Naive thymus-derived CD8-positive, alpha-beta T cell (primary cell): ENCODE measurements at regions not wholly inside any gene's neighbourhood (a gene's known extent, or its start where the extent isn't known, plus 50 kb on each side); places are given as distances from the start of the nearest gene placed in this dataset.

Experiments used
- ATAC-seq, 2 donors: fragments of 150-1000 bp; cut with Tn5 transposase in 1 of 2; sonication (Bioruptor Pico), chemical (Tn5 transposase) in 1 of 2; 1 replicate in 1 of 2; 2 replicates in 1 of 2; pipeline ENCODE4 v1.10.0; 2021; ENCODE audit warnings: mild to moderate bottlenecking in 2 of 2, moderate library complexity in 2 of 2
- POLR2A ChIA-PET: fragments of 350-600 bp; sonication (Branson Sonifier 250); formaldehyde crosslinking; loops from one replicate; lab custom pipeline; 2021; ENCODE audit warnings: antibody characterized with exemption; lab: Charles Lee
- DNase-seq, 10 donors: peaks; one replicate each; pipeline versions ENCODE4 v3.0.0 to v3.0.0-alpha.2; 2020 to 2022
- H3K27ac Mint-ChIP-seq, 10 donors: one replicate each; pipeline ENCODE4 v1.8.0; 2020 to 2022; ENCODE audit warnings: mild to moderate bottlenecking in 10 of 10, mixed read lengths in 10 of 10, moderate library complexity in 4 of 10, inconsistent platforms in 1 of 10
- H3K27me3 Mint-ChIP-seq, 5 donors: one replicate each; pipeline ENCODE4 v1.8.0; 2021 to 2022; ENCODE audit warnings: mixed read lengths in 5 of 5
- H3K36me3 Mint-ChIP-seq, 3 donors: one replicate each; pipeline ENCODE4 v1.8.0; 2020 to 2022; ENCODE audit warnings: mixed read lengths in 3 of 3, mild to moderate bottlenecking in 2 of 3, inconsistent platforms in 1 of 3
- H3K4me1 Mint-ChIP-seq, 4 donors: one replicate each; pipeline ENCODE4 v1.8.0; 2021 to 2022; ENCODE audit warnings: mixed read lengths in 4 of 4
- H3K4me3 Mint-ChIP-seq, 10 donors: one replicate each; pipeline ENCODE4 v1.8.0; 2020 to 2022; ENCODE audit warnings: mild to moderate bottlenecking in 10 of 10, mixed read lengths in 10 of 10, moderate library complexity in 6 of 10, inconsistent platforms in 1 of 10
- H3K9me3 Mint-ChIP-seq, 9 donors: one replicate each; pipeline ENCODE4 v1.8.0; 2020 to 2022; ENCODE audit warnings: mixed read lengths in 9 of 9, mild to moderate bottlenecking in 3 of 9, inconsistent platforms in 1 of 9, moderate library complexity in 1 of 9

DNA sequence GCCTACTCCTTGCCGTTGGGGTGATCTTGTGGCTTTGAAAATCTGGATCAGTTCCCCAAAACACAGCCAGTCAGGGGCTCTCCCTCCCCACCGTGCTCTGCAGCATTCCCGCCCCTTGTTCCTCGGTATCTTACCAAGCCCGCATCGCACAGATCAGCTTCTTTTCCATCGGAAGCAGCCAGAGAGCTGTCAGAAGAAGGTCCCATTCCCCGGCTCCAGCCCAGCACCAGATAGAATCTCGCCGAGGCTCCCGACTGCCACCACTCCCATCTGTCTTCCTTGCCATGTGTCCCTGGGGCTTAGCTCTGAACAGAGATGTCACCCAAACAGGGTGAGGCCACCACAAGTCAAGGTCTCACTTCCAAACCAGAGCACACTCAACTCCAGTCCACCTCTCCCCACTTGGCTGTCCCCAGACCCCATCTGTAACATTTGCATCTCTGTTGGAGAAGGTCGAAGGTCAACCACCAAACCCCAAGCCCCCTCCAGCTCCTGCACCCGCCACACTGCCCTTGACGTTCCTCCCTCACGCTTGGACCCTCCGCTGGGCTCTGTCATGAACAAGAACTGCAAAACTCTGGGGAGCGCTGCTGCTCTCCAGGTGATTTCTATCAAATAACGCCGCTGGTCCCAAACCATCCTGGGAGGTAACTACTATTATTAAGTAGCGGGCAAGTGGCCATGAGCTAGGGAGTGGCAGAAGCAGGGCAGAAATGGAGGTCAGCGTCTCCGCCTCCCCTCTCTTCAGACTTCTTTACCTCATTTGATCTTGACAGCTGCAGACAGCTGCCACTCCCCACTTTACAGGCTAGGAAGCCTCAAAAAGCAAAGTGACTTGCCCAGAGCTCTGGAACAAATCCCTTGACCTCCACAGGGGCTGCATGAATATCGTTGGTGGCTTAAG is 70.0 kb upstream of the TAF1B start:
- DNase-seq = no peak
- peaks cover 3 to 7% (median 4%) of the 10 kb centered on the region in 4 donors for H3K4me1 Mint-ChIP-seq
- peaks cover 0 to 3% (median 0%) of the 10 kb centered on the region in 5 donors for H3K27me3 Mint-ChIP-seq
- POLR2A ChIA-PET = no interaction called here
- H3K27ac Mint-ChIP-seq = peak overlapping the region in 1 of 10 donors; percentile 44
- no peaks in the 10 kb centered on the region for H3K36me3 Mint-ChIP-seq
- no peak overlapping the region for H3K4me3 Mint-ChIP-seq
- ATAC-seq = no peak
- H3K9me3 Mint-ChIP-seq = no peaks in the 10 kb centered on the region

GRCh38 chr2:9773903-9774239 is 69.4 kb upstream of the TAF1B start:
- Mint-ChIP-seq H3K27me3 (peaks cover 0 to 2% (median 0%) of the 10 kb centered on the region in 5 donors), H3K4me1 (peaks cover 7 to 13% (median 10%) of the 10 kb centered on the region in 4 donors), H3K27ac (peak overlapping the region in 1 of 10 donors; percentile 31), H3K4me3 (no peak overlapping the region), H3K9me3 (no peaks in the 10 kb centered on the region), H3K36me3 (no peaks in the 10 kb centered on the region)
- POLR2A ChIA-PET = no interaction called here
- DNase-seq (no peak), ATAC-seq (no peak)

GRCh38 chr2:9774266-9774665 is 69.0 kb upstream of the TAF1B start:
- H3K4me1 Mint-ChIP-seq = peaks cover 8 to 17% (median 14%) of the 10 kb centered on the region in 4 donors
- no peak overlapping the region for H3K27ac Mint-ChIP-seq
- POLR2A ChIA-PET = no interaction called here
- H3K36me3 Mint-ChIP-seq = no peaks in the 10 kb centered on the region
- H3K9me3 Mint-ChIP-seq = no peaks in the 10 kb centered on the region
- ATAC-seq (no peak), DNase-seq (no peak)
- H3K27me3 Mint-ChIP-seq = peaks cover 0 to 2% (median 0%) of the 10 kb centered on the region in 5 donors
- no peak overlapping the region for H3K4me3 Mint-ChIP-seq

GRCh38 chr2:9775351-9775750 is 67.9 kb upstream of the TAF1B start:
- POLR2A ChIA-PET = no interaction called here
- no peaks in the 10 kb centered on the region for H3K36me3 Mint-ChIP-seq
- no peaks in the 10 kb centered on the region for H3K9me3 Mint-ChIP-seq
- DNase-seq (no peak), ATAC-seq (no peak)
- H3K27ac Mint-ChIP-seq = no peak overlapping the region
- H3K4me3 Mint-ChIP-seq = no peak overlapping the region
- peaks cover 11 to 25% (median 23%) of the 10 kb centered on the region in 4 donors for H3K4me1 Mint-ChIP-seq
- H3K27me3 Mint-ChIP-seq = no peaks in the 10 kb centered on the region

GRCh38 chr2:9775999-9776712 is 67.1 kb upstream of the TAF1B start:
- Mint-ChIP-seq H3K27ac (no peak overlapping the region), H3K9me3 (no peaks in the 10 kb centered on the region), H3K27me3 (no peaks in the 10 kb centered on the region), H3K36me3 (no peaks in the 10 kb centered on the region), H3K4me3 (no peak overlapping the region), H3K4me1 (peaks cover 9 to 30% (median 23%) of the 10 kb centered on the region in 4 donors)
- no peak for DNase-seq
- POLR2A ChIA-PET = no interaction called here
- no peak for ATAC-seq

- H3K27ac Mint-ChIP-seq = no peak overlapping the region
- no peaks in the 10 kb centered on the region for H3K27me3 Mint-ChIP-seq
- no peaks in the 10 kb centered on the region for H3K36me3 Mint-ChIP-seq
- DNase-seq (no peak), ATAC-seq (no peak)
- H3K4me3 Mint-ChIP-seq = no peak overlapping the region
- peaks cover 10 to 34% (median 25%) of the 10 kb centered on the region in 4 donors for H3K4me1 Mint-ChIP-seq
- H3K9me3 Mint-ChIP-seq = no peaks in the 10 kb centered on the region
- POLR2A ChIA-PET = no interaction called here
These were observed 66.2 kb upstream of the TAF1B start for GRCh38 chr2:9777081-9777480.

GRCh38 chr2:9778012-9778411 is 65.3 kb upstream of the TAF1B start:
- no peaks in the 10 kb centered on the region for H3K36me3 Mint-ChIP-seq
- H3K27me3 Mint-ChIP-seq = no peaks in the 10 kb centered on the region
- peak overlapping the region in 1 of 10 donors; percentile 58 for H3K4me3 Mint-ChIP-seq
- H3K9me3 Mint-ChIP-seq = no peaks in the 10 kb centered on the region
- ATAC-seq = no peak
- POLR2A ChIA-PET = no interaction called here
- H3K4me1 Mint-ChIP-seq = peaks cover 10 to 42% (median 32%) of the 10 kb centered on the region in 4 donors
- peak overlapping the region in 4 of 10 donors; percentile 5 to 48 (median 36) for H3K27ac Mint-ChIP-seq
- no peak for DNase-seq

DNA sequence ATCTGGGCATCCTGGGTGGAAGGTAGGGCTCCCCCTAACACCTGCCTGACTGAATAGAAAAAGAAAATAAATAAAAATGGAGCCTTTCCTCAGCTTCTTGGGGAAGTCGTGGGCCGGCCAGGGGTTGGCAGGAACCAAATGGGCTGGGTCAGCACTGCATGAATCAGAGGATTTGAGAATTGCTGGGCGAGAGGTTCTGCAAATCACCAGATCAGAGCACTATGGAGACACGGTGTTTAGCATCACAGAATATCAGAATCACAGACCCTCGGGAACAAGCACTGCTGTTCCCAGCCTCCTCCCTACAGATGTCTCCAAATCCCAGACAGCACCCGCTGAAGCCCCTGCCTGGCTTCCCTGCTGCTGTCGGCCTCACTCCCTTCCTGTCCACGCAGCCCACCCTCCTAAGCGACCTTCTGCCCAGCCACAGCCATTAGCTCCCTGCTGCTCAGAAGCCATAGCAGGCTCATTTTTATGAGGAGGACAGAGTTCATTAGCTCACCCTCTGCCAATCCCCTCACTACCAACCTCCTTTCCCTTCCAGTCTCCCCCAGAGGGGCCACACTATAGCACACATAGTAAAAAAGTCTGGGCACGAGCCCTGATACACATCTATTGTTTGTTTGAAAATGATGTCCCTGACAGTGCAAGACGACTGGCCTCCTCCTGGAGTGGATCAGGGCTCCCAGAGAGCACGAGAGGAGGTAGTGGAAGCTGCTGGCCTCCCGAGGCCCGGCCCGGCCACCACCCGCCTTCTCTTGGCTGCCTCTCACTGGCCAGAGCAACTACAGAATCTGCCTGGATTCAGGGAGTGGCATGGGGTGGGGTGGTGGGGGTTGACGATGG is 64.6 kb upstream of the TAF1B start:
- no peak for ATAC-seq
- H3K4me1 Mint-ChIP-seq = peaks cover 10 to 42% (median 32%) of the 10 kb centered on the region in 4 donors
- peak overlapping the region in 5 of 10 donors; percentile 31 to 91 (median 35) for H3K27ac Mint-ChIP-seq
- H3K27me3 Mint-ChIP-seq = no peaks in the 10 kb centered on the region
- no peak for DNase-seq
- H3K9me3 Mint-ChIP-seq = no peaks in the 10 kb centered on the region
- H3K36me3 Mint-ChIP-seq = no peaks in the 10 kb centered on the region
- H3K4me3 Mint-ChIP-seq = peak overlapping the region in 1 of 10 donors; percentile 58
- POLR2A ChIA-PET = interaction anchor here (1.3 kb wide), 1 partner anchor 9 kb away, joined by 3 read pairs; no protein-coding TSS in a partner anchor

- DNase-seq = peak in 4 of 10 donors; percentile 19 to 55 (median 26)
- H3K4me1 Mint-ChIP-seq = peaks cover 10 to 42% (median 32%) of the 10 kb centered on the region in 4 donors
- H3K4me3 Mint-ChIP-seq = peak overlapping the region in 8 of 10 donors; percentile 46 to 67 (median 57)
- H3K27me3 Mint-ChIP-seq = no peaks in the 10 kb centered on the region
- H3K36me3 Mint-ChIP-seq = no peaks in the 10 kb centered on the region
- H3K27ac Mint-ChIP-seq = peak overlapping the region; percentile 32 to 90 (median 74)
- H3K9me3 Mint-ChIP-seq = no peaks in the 10 kb centered on the region
- POLR2A ChIA-PET = interaction anchor here (1.3 kb wide), 1 partner anchor 10 kb away, joined by 3 read pairs; no protein-coding TSS in a partner anchor
- peak; percentile 54 to 58 for ATAC-seq
These were observed 63.5 kb upstream of the TAF1B start for GRCh38 chr2:9779596-9780264.

GRCh38 chr2:9780368-9781130 is 62.7 kb upstream of the TAF1B start:
- DNase-seq (peak in 1 of 10 donors; percentile 40), ATAC-seq (no peak)
- peak overlapping the region in 9 of 10 donors; percentile 17 to 86 (median 71) for H3K27ac Mint-ChIP-seq
- H3K4me3 Mint-ChIP-seq = peak overlapping the region in 2 of 10 donors; percentile 65 to 67
- POLR2A ChIA-PET = interaction anchor here (1.3 kb wide), 1 partner anchor 11 kb away, joined by 3 read pairs; no protein-coding TSS in a partner anchor
- H3K4me1 Mint-ChIP-seq = peaks cover 10 to 42% (median 32%) of the 10 kb centered on the region in 4 donors
- H3K36me3 Mint-ChIP-seq = no peaks in the 10 kb centered on the region
- no peaks in the 10 kb centered on the region for H3K9me3 Mint-ChIP-seq
- no peaks in the 10 kb centered on the region for H3K27me3 Mint-ChIP-seq

GRCh38 chr2:9781252-9781651 is 62.0 kb upstream of the TAF1B start:
- peak overlapping the region in 3 of 10 donors; percentile 26 to 75 (median 32) for H3K27ac Mint-ChIP-seq
- no peak for ATAC-seq
- POLR2A ChIA-PET = no interaction called here

More at GRCh38 chr2:9781252-9781651, 62.0 kb upstream of the TAF1B start:
- DNase-seq = no peak
- Mint-ChIP-seq H3K4me3 (no peak overlapping the region), H3K27me3 (no peaks in the 10 kb centered on the region), H3K4me1 (peaks cover 10 to 42% (median 32%) of the 10 kb centered on the region in 4 donors), H3K9me3 (no peaks in the 10 kb centered on the region), H3K36me3 (no peaks in the 10 kb centered on the region)
